ENCODE measurements at regions not wholly inside any gene's neighbourhood (a gene's known extent, or its start where the extent isn't known, plus 50 kb on each side); places are given as distances from the start of the nearest gene placed in this dataset.
A peak's percentile ranks its signal among the peaks of the same experiment; 100 is the strongest.
"Not testable (repeated sequence)": the region's sequence is repeated elsewhere in the genome, so short reads cannot be mapped to it uniquely, and the experiment has no call there.

DNA sequence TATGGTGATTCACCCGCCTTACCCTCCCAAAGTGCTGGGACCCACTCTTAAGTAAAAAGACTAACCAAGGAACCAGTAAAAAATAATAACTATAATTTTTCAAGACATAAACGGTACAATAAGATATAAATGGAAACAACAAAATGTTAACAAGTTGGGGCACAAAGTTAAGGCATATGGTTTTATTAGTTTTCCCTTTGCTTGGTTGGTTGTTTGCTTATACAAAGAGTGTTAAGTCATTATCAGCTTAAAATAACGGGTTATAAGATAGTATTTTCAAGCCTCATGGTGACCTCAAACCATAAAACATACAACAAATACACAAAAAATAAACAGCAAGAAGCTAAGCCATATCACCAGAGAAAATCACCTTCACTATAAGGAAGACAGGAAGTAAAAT lies 406.1 kb downstream of the SEC23A start:
- no peak for DNase-seq

DNA sequence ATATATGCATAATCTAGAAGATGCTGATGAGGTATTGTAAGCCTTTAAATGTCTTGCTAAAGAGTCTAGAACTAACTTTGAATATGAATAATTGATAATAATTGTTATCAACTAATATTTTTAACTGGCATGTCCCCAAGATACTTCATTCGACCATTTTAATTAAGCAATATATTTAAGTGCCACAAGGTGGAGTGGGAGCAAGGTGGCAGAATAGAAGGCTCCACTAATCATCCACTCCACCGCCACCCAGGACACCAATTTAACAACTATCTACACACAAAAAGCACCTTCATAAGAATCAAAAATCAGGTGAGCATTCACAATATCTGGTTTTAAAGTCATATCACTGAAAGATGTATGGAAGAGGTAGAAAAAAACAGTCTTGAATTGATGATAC lies 409.6 kb downstream of the SEC23A start:
- DNase-seq, result no peak

DNA sequence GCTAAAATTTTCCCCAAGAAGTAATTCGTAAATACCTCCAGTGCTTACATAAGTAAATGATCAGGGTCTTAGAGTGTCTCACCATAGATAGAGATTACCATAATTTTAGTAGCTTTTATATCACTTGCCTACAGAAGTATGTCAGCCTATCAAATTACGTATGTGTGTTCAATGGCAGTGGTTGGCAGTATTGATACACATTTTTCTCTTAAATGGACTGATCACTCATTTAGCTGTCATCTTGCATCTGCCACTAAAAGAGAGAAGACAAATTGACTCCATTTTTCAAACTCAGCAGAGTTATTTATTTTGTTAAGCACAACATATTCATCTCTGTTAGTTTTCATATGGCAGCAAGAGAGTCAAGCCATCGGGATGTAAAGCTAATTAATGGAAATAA lies 413.1 kb upstream of the CLEC14A start:
- DNase-seq, result no peak

GRCh38 chr14:38663382-38663781 lies 407.5 kb upstream of the CLEC14A start:
- no peak for DNase-seq

GRCh38 chr14:38662781-38663180 lies 406.9 kb upstream of the CLEC14A start:
- DNase-seq, result no peak

DNA sequence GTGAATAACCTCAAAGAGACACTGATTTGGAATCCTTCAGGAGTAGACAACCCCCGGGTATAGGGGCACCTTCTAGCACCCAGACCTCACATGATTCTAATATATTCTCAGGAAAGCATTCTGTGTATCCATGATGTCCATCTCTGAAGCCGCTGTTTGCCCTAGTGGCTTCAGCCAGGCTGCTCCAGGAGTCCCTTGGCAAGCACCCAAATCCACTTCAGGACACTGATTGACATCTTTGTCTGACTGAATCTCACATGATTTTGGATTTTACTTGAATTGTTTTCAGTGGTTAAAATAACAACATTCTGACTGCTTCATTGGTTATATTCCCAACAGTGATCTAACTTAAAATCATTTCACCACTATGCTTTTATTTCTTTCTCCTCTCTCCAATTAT lies 390.5 kb upstream of the CLEC14A start:
- no peak for DNase-seq

- DNase-seq, result not testable (repeated sequence)
Measured at GRCh38 chr14:38634913-38635312, 379.0 kb upstream of the CLEC14A start.

GRCh38 chr14:38629412-38629811 lies 373.5 kb upstream of the CLEC14A start:
- DNase-seq, result no peak

DNA sequence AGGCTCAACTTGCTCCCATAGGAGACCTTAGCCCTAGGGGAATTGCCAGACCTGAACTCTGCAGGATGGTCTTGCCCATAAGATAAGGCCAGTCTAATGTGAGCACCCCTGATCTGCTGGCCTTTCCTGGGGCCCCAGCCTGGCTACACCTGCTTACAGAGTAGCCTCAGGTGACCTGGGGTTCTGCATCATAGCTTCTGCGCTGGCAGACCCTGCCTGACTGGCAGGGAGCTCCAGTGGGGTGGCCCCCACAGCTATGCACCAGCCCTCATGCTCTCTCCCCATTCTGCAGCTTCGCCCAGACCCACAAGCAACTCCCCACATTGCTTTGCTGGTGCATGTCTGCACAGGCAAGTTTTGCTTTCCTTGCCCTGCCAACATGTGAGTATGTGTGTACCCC lies 371.3 kb upstream of the CLEC14A start:
- no peak for DNase-seq

GRCh38 chr14:38623661-38624060 lies 367.8 kb upstream of the CLEC14A start:
- no peak for DNase-seq

DNA sequence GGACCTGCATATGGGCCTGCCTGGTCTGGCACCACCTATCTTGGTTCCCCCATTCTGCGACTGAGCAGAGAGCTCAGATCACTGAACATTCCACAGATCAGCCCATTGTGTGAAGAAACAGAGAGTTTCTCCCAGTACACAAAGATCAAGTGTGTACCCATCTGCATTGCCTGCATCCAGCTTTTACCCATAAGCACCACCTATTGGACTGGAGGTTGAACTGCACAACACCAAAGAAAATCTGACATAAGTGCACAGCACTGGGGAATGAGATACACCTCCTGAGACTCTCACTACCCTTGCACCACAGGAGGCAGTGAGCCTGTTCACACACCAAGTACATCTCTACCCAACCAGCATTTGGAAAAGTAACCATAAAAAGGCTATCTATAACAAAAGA lies 362.6 kb upstream of the CLEC14A start:
- no peak for DNase-seq

GRCh38 chr14:38616959-38617358 lies 361.1 kb upstream of the CLEC14A start:
- DNase-seq, result peak; percentile 33

DNA sequence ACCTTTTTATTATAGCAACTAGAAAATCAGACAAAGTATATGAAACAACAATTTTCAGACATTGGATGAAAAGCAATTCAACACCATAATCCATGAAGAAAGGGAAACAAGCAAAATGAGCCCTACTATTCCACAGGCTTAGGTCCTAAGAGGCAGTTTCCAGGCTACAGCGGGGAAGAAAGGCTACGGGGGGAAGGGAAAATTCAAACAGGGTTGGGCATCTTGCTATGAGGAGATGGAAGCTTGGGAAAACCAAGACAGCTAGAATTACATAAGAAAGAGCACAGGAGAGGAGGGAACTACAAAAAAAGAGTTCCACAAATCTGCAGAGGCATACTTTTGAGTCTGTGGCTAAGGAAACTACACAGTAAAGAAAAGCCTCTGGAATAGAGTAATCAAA lies 356.0 kb upstream of the CLEC14A start:
- no peak for DNase-seq

- DNase-seq, result no peak
Measured at GRCh38 chr14:38608244-38608643, 352.4 kb upstream of the CLEC14A start.

DNA sequence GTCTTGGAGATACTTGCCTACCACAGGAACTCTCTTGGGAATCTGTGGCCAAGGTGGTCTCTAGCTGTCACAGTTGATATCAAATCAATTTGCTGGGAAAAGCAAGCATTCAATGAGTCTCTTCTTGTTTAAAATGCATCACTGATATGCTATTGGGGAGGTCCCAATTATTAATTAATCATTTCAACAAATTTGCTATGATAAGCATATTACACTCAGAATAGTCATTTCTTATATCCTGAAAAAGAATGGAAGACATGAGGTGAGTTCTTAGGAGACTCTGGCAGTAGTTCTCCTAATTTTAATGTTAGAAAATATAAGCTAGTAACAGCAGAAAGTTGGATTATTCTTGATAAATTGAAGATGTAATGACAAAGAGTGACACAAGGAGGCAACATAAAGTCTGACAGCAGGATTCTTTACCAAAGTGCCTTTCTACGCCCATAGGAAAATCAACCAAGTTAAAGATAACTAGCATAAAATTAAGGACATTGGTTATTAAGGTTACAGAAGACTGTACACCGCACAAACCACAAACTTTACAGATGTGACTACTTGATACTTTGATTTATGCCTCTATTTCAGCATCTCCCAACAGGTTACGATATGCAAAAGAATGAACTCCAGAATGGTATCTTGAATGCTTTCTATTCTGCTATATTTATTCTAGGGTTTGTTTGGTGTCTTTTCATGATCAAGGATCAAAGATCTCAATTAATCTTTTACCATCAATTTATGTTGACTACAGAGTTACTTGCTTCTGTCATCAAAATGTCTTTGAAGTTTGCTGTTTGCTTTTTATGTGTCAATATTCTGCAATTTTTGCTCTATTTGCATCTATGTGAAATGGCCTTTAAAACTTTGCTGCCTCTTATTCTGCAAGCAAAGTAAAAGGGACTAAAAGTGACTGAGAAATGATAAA lies 349.6 kb upstream of the CLEC14A start:
- no peak for DNase-seq

DNA sequence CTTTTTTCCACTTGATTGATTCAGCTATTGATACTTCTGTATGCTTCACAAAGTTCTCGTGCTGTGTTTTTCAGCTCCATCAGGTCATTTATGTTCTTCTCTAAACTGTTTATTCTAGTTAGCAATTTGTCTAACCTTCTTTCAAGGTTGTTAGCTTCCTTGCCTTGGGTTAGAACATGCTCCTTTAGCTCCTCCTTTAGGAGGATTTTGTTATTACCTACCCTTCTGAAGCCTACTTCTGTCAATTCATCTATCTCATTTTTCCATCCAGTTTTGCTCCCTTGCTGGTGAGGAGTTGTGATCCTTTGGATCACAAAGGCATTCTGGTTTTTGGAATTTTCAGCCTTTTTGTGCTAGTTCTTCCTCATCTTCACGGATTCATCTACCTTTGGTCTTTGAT lies 344.7 kb upstream of the CLEC14A start:
- DNase-seq, result not testable (repeated sequence)

GRCh38 chr14:38593476-38593875 lies 337.6 kb upstream of the CLEC14A start:
- no peak for DNase-seq

DNA sequence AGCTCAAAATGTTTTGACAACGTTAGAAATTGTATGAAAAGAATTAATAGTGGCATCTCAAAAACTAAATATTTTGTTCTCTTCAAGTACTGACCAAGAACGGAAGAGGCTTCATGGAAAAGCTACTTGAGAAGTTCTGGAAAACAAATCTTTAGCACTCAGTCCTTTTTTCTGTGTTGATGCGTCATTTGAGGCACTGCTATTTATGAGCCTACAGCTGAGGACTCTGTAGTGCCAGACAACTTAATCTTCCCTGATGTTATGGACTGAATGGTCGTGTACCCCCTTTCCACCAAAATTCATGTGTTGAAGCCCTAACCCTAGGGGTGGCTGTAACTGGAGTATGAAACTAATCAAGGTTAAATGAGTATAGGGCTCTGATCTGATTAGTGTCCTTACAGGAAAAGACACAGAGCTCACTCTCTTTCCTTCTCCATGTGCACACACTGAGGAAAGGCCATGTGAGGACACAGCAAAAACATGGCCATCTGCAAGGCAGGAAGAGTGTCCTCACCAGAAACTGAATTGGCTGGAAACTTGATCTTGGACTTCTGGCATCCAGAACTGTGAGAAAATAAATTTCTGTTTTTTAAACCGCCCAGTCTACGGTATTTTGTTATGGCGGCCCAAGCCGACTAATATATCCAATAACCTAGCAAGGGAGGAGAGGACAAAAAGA lies 337.0 kb upstream of the CLEC14A start:
- no peak for DNase-seq

DNA sequence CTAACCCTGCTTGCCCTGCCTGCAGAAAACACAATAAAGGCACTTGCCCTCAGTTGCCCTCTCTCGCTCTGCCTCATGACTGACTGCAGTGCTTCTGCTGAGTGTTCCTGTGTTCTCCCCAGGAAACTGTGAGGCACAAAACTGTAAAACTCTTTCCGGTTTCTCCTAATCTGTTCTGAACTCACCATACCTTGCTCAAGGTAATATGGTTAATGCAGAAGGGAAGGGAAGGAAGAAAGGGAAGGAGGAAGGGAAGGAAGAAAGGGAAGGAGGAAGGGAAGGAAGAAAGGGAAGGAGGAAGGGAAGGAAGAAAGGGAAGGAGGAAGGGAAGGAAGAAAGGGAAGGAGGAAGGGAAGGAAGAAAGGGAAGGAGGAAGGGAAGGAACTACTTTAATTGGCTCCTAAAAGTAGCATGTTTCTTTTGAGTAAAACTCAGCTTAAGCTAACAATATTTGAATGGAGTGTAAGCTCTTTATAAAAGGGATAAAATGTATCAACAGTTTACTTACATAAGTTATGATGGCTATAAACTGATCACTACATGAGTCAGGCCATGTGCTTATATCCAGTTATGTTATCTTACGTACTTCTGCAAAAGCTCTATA lies 334.0 kb upstream of the CLEC14A start:
- no peak for DNase-seq

DNA sequence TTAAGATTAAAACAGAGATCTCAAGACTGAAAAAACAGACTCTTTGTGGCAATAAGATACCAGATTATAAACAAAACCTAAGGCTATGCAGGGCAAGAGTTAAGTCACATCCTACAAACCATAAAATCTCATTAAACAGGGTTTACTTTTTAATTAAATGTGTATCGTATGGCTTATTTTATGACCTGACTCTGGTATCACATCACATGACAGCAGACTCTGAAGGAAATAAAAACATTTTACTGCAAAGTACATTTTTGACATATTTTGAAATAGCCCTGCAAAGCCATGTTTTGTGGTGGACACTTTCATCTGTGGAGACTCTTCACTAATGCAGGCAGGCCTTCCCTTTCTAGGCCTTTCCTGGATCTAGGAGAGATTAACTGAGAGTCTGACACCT lies 327.6 kb upstream of the CLEC14A start:
- DNase-seq, result no peak

GRCh38 chr14:38578278-38578681 lies 322.4 kb upstream of the CLEC14A start:
- no peak for DNase-seq

DNA sequence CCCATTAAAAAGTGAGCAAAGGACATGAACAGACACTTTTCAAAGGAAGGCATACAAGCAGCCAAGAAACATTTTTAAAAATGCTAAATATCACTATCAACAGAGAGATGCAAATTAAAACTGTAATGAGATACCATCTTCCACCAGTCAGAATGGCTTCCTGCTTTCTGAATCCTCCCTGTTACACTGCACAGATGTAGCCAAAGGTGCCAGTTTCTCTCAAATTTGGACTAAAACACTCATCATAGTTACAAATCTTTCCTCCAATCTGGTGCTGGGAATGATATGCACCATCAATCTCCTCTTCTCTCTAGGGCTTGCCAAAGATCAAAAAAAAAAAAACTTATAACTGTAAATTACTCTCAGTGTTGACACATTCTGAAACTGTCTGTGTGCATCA lies 311.8 kb upstream of the CLEC14A start:
- no peak for DNase-seq

DNA sequence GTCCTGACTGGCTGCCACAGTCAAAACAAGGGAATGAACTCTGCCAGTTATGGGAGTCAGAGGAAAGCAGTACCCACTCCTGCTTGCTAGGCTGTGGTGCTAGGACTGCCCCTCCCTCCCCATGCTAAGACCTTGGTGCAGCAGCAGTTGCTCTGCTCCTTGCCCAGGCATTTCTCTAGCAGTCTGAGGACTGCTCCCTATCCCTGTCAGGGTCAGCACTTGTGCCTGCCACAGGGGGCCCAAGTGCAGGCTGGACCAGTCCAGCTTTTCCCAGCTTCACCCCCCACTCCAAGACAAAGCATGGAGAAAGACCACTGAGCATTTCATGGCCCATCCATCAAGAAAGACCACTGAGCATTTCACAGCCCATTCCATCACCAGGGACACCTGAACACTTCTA lies 305.8 kb upstream of the CLEC14A start:
- DNase-seq, result no peak

GRCh38 chr14:38559711-38560110 lies 303.8 kb upstream of the CLEC14A start:
- DNase-seq, result no peak
